K562 (cell line): ENCODE measurements at regions not wholly inside any gene's neighbourhood (a gene's known extent, or its start where the extent isn't known, plus 50 kb on each side); places are given as distances from the start of the nearest gene placed in this dataset.

ENCODE experiments used
- BRD4 ChIP-seq: fragments of 200-600 bp; sonication (generic); IDR thresholded peaks from 2 replicates; pipeline ENCODE4 v1.6.1; 2017; ENCODE audit warnings: inconsistent platforms
- CREM ChIP-seq: IDR thresholded peaks from 2 replicates; pipeline ENCODE4 v1.6.1; 2014; ENCODE audit warnings: antibody characterized with exemption, low read depth
- EZH2 ChIP-seq: IDR thresholded peaks from 2 replicates; pipeline ENCODE4 v1.6.1; 2012; ENCODE audit warnings: low read depth, mild to moderate bottlenecking, inconsistent platforms, low read length, borderline replicate concordance
- HMG20A ChIP-seq: fragments of 450-650 bp; formaldehyde crosslinking; conservative IDR thresholded peaks from 2 replicates; pipeline ENCODE4 v1.4.0; 2020; ENCODE audit warnings: mild to moderate bottlenecking, mixed read lengths
- MAFK ChIP-seq: IDR thresholded peaks from 2 replicates; pipeline ENCODE4 v1.6.1; 2011; ENCODE audit warnings: low read length, improper control_type of control experiment
- NFE2L1 ChIP-seq: fragments of 450-650 bp; IDR thresholded peaks from 2 replicates; pipeline ENCODE4 v1.6.1; 2016; ENCODE audit warnings: missing genetic modification characterization, low read depth, mild to moderate bottlenecking, missing compliant biosample characterization, moderate library complexity, borderline replicate concordance
- TCF7L2 ChIP-seq: fragments of 150-350 bp; IDR thresholded peaks from 2 replicates; pipeline ENCODE4 v1.6.1; 2016; ENCODE audit warnings: low read depth, mild to moderate bottlenecking, low read length, moderate library complexity
- TRIM28 ChIP-seq: fragments of 450-650 bp; IDR thresholded peaks from 2 replicates; pipeline ENCODE4 v1.6.1; 2017
- XRCC5 ChIP-seq: fragments of 200-400 bp; formaldehyde crosslinking; IDR thresholded peaks from 2 replicates; pipeline ENCODE4 v1.6.1; 2017; ENCODE audit warnings: low read depth, mild to moderate bottlenecking, low read length
- TF ChIP-seq, protein P1 (sequence below): fragments of 450-650 bp; IDR thresholded peaks from 2 replicates; pipeline ENCODE4 v1.6.1; 2016
- TF ChIP-seq, protein P2 (sequence below), 3 experiments: IDR thresholded peaks in 2 of 3; conservative IDR thresholded peaks in 1 of 3; 2 replicates each; pipeline ENCODE4 v1.5.1; 2011 to 2012; ENCODE audit warnings: low read length in 3 of 3, mild to moderate bottlenecking in 3 of 3, control low read depth in 2 of 3, improper control_type of control experiment in 1 of 3, inconsistent platforms in 1 of 3, low read depth in 1 of 3, mixed read lengths in 1 of 3, moderate library complexity in 1 of 3; ENCODE audit not compliant: insufficient read depth in 2 of 3
- TF ChIP-seq, protein P3 (sequence below), 2 experiments: fragments of 250-450 bp in 1 of 2; fragments of 450-650 bp in 1 of 2; sonication (Bioruptor Pico) in 1 of 2; IDR thresholded peaks; 2 replicates each; pipeline versions ENCODE4 v1.6.1 to v1.8.0; 2016 to 2021; ENCODE audit warnings: mild to moderate bottlenecking in 2 of 2, moderate library complexity in 2 of 2, missing compliant biosample characterization in 1 of 2, missing genetic modification characterization in 1 of 2
- TF ChIP-seq, protein P4 (sequence below): fragments of 450-650 bp; IDR thresholded peaks from 2 replicates; pipeline ENCODE4 v1.6.1; 2017; ENCODE audit warnings: antibody characterized with exemption, mild to moderate bottlenecking
- TF ChIP-seq, protein P5 (sequence below): fragments of 200-800 bp; sonication (Bioruptor generic); IDR thresholded peaks from 2 replicates; pipeline ENCODE4 v1.6.1; 2017; ENCODE audit warnings: missing genetic modification characterization, missing compliant biosample characterization

DNA sequence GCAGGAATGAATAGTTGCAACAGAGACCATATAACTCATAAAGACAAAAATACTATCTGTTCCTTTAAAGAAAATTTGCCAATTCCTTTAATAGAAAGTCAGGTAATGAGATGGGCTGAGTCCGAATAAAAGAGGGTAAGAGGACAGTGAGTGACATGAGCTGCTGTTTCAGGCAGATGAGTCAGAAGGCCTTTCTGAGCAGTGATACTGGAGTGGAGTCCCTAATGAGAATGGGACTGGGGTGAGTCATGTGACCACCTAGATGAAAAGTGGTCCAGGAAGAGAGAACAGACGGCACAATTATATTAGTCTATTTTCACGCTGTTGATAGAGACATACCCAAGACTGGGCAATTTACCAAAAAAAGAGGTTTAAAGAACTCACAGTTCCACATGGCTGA, 393.7 kb downstream of the BCL11B start:
- TF ChIP-seq, protein P1, sequence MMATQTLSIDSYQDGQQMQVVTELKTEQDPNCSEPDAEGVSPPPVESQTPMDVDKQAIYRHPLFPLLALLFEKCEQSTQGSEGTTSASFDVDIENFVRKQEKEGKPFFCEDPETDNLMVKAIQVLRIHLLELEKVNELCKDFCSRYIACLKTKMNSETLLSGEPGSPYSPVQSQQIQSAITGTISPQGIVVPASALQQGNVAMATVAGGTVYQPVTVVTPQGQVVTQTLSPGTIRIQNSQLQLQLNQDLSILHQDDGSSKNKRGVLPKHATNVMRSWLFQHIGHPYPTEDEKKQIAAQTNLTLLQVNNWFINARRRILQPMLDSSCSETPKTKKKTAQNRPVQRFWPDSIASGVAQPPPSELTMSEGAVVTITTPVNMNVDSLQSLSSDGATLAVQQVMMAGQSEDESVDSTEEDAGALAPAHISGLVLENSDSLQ, result no peak
- no peak for TF ChIP-seq EZH2
- TF ChIP-seq, protein P2, sequence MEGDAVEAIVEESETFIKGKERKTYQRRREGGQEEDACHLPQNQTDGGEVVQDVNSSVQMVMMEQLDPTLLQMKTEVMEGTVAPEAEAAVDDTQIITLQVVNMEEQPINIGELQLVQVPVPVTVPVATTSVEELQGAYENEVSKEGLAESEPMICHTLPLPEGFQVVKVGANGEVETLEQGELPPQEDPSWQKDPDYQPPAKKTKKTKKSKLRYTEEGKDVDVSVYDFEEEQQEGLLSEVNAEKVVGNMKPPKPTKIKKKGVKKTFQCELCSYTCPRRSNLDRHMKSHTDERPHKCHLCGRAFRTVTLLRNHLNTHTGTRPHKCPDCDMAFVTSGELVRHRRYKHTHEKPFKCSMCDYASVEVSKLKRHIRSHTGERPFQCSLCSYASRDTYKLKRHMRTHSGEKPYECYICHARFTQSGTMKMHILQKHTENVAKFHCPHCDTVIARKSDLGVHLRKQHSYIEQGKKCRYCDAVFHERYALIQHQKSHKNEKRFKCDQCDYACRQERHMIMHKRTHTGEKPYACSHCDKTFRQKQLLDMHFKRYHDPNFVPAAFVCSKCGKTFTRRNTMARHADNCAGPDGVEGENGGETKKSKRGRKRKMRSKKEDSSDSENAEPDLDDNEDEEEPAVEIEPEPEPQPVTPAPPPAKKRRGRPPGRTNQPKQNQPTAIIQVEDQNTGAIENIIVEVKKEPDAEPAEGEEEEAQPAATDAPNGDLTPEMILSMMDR (IDR thresholded peaks at IDR 0.05 in 2 of 3, conservative IDR thresholded peaks at IDR 0.05 in 1 of 3; ENCODE audit: insufficient read depth in 2 of 3, low read depth in 1 of 3, low read length in 3 of 3), result no peak
- no peak for TF ChIP-seq BRD4
- TF ChIP-seq TRIM28, result no peak
- no peak for TF ChIP-seq TCF7L2
- TF ChIP-seq CREM, result no peak
- no peak for TF ChIP-seq HMG20A (CRISPR knock-in tag)
- no peak for TF ChIP-seq NFE2L1 (tag)
- TF ChIP-seq, protein P3, sequence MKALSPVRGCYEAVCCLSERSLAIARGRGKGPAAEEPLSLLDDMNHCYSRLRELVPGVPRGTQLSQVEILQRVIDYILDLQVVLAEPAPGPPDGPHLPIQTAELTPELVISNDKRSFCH (CRISPR knock-in tag; IDR thresholded peaks at IDR 0.05), result no peak
- TF ChIP-seq, protein P3 (tag; IDR thresholded peaks at IDR 0.05), result no peak
- no peak for TF ChIP-seq MAFK
- no peak for TF ChIP-seq XRCC5
- TF ChIP-seq, protein P4, sequence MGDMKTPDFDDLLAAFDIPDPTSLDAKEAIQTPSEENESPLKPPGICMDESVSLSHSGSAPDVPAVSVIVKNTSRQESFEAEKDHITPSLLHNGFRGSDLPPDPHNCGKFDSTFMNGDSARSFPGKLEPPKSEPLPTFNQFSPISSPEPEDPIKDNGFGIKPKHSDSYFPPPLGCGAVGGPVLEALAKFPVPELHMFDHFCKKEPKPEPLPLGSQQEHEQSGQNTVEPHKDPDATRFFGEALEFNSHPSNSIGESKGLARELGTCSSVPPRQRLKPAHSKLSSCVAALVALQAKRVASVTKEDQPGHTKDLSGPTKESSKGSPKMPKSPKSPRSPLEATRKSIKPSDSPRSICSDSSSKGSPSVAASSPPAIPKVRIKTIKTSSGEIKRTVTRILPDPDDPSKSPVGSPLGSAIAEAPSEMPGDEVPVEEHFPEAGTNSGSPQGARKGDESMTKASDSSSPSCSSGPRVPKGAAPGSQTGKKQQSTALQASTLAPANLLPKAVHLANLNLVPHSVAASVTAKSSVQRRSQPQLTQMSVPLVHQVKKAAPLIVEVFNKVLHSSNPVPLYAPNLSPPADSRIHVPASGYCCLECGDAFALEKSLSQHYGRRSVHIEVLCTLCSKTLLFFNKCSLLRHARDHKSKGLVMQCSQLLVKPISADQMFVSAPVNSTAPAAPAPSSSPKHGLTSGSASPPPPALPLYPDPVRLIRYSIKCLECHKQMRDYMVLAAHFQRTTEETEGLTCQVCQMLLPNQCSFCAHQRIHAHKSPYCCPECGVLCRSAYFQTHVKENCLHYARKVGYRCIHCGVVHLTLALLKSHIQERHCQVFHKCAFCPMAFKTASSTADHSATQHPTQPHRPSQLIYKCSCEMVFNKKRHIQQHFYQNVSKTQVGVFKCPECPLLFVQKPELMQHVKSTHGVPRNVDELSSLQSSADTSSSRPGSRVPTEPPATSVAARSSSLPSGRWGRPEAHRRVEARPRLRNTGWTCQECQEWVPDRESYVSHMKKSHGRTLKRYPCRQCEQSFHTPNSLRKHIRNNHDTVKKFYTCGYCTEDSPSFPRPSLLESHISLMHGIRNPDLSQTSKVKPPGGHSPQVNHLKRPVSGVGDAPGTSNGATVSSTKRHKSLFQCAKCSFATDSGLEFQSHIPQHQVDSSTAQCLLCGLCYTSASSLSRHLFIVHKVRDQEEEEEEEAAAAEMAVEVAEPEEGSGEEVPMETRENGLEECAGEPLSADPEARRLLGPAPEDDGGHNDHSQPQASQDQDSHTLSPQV, result no peak
- TF ChIP-seq, protein P5, sequence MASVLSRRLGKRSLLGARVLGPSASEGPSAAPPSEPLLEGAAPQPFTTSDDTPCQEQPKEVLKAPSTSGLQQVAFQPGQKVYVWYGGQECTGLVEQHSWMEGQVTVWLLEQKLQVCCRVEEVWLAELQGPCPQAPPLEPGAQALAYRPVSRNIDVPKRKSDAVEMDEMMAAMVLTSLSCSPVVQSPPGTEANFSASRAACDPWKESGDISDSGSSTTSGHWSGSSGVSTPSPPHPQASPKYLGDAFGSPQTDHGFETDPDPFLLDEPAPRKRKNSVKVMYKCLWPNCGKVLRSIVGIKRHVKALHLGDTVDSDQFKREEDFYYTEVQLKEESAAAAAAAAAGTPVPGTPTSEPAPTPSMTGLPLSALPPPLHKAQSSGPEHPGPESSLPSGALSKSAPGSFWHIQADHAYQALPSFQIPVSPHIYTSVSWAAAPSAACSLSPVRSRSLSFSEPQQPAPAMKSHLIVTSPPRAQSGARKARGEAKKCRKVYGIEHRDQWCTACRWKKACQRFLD (CRISPR knock-in tag), result no peak
